ENCODE measurements at regions not wholly inside any gene's neighbourhood (a gene's known extent, or its start where the extent isn't known, plus 50 kb on each side); places are given as distances from the start of the nearest gene placed in this dataset.

DNA sequence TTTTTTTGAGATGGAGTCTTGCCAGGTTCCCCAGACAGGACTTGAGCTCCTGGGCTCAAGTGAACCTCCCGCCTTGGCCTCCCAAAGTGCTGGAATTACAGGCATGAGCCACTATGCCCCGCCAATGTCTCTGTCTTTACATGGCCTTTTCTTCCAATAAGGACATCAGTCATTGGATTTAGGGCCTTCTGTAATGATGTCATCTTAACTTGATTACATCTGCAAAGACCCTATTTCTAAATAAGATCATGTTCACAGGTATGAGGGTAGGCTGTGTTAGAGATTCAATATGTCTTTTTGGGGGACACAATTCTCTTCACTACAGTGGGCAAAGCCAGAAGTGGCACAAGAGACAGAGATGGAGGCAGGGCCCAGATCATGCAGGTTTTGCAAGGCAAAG lies 68.1 kb downstream of the PMAIP1 start:
- no peak overlapping the region for H3K4me2 ChIP-seq
- no peak overlapping the region for H2AFZ ChIP-seq
- H3K79me2 ChIP-seq, result no peaks in the 10 kb centered on the region
- no peaks in the 10 kb centered on the region for H3K9me3 ChIP-seq (ENCODE audit: low read depth)
- H3K4me1 ChIP-seq (ENCODE audit: insufficient read depth), result no peaks in the 10 kb centered on the region
- H3K27me3 ChIP-seq, result peaks cover 14% of the 10 kb centered on the region
- no peak overlapping the region for H3K4me3 ChIP-seq
- WGBS (ENCODE audit: low lambda C conversion rate, missing lambda C conversion rate), result 94% methylated on average over 2 of the region's 2 CpGs
- no peaks in the 10 kb centered on the region for H4K20me1 ChIP-seq (ENCODE audit: insufficient read depth, poor library complexity, severe bottlenecking)
- TF ChIP-seq EZH2phosphoT487 (IDR thresholded peaks at IDR 0.05; ENCODE audit: low read depth, severe bottlenecking, unreplicated experiment) (no peak), EZH2 (IDR thresholded peaks at IDR 0.05; ENCODE audit: borderline replicate concordance) (no peak), CTCF (IDR thresholded peaks at IDR 0.05; ENCODE audit: poor library complexity) (no peak)
- no peak for DNase-seq (ENCODE audit: low spot score)
- no peaks in the 10 kb centered on the region for H3K36me3 ChIP-seq (replicated peaks; ENCODE audit: insufficient read depth, low read depth)
- no peak overlapping the region for H3K27ac ChIP-seq
- no peaks in the 10 kb centered on the region for H3K9me2 ChIP-seq (replicated peaks; ENCODE audit: insufficient read depth)

- Histone ChIP-seq H3K27ac (no peak overlapping the region), H4K20me1 (ENCODE audit: insufficient read depth, poor library complexity, severe bottlenecking) (no peaks in the 10 kb centered on the region), H3K4me3 (no peak overlapping the region), H3K4me2 (no peak overlapping the region), H3K27me3 (peaks cover 14% of the 10 kb centered on the region), H2AFZ (no peak overlapping the region), H3K4me1 (ENCODE audit: insufficient read depth) (no peaks in the 10 kb centered on the region), H3K9me2 (replicated peaks; ENCODE audit: insufficient read depth) (no peaks in the 10 kb centered on the region), H3K79me2 (no peaks in the 10 kb centered on the region), H3K9me3 (ENCODE audit: low read depth) (no peaks in the 10 kb centered on the region), H3K36me3 (replicated peaks; ENCODE audit: insufficient read depth, low read depth) (no peaks in the 10 kb centered on the region)
- 81% methylated on average over 2 of the region's 2 CpGs for WGBS (ENCODE audit: low lambda C conversion rate, missing lambda C conversion rate)
- no peak for TF ChIP-seq EZH2phosphoT487 (IDR thresholded peaks at IDR 0.05; ENCODE audit: low read depth, severe bottlenecking, unreplicated experiment)
- no peak for DNase-seq (ENCODE audit: low spot score)
Measured at GRCh38 chr18:59966913-59967312, 67.1 kb downstream of the PMAIP1 start.

DNA sequence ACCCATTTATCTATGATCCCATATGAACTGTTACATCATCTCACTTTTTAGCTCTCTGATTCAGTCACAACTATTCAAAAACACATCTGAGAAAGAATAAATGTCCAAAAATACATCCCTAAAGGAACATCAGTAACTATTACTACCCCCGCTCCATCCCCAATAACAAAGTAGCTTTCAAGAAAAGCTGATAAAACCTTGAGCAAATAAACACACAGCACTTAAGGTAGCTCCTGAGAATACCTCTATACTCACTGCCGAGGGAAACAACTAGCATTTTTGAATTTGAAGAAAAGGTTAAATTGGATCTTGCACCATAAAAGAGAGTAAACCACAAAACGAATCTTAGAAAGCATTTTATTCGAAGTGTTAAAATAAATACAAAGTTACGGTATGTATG lies 63.4 kb downstream of the PMAIP1 start:
- Histone ChIP-seq H3K4me1 (ENCODE audit: insufficient read depth) (peaks cover 2% of the 10 kb centered on the region), H3K79me2 (no peaks in the 10 kb centered on the region), H3K4me2 (no peak overlapping the region), H3K9me2 (replicated peaks; ENCODE audit: insufficient read depth) (no peaks in the 10 kb centered on the region), H3K27ac (no peak overlapping the region), H3K9me3 (ENCODE audit: low read depth) (no peaks in the 10 kb centered on the region), H2AFZ (no peak overlapping the region), H3K27me3 (peaks cover 14% of the 10 kb centered on the region), H3K4me3 (no peak overlapping the region), H4K20me1 (ENCODE audit: insufficient read depth, poor library complexity, severe bottlenecking) (no peaks in the 10 kb centered on the region), H3K36me3 (replicated peaks; ENCODE audit: insufficient read depth, low read depth) (no peaks in the 10 kb centered on the region)
- no peak for DNase-seq (ENCODE audit: low spot score)
- TF ChIP-seq EZH2phosphoT487 (IDR thresholded peaks at IDR 0.05; ENCODE audit: low read depth, severe bottlenecking, unreplicated experiment) (no peak), CTCF (IDR thresholded peaks at IDR 0.05; ENCODE audit: poor library complexity) (no peak), EZH2 (IDR thresholded peaks at IDR 0.05; ENCODE audit: borderline replicate concordance) (no peak)
- WGBS (ENCODE audit: low lambda C conversion rate, missing lambda C conversion rate), result 45% methylated on average over 5 of the region's 5 CpGs

GRCh38 chr18:59961070-59961469 lies 61.3 kb downstream of the PMAIP1 start:
- Histone ChIP-seq H4K20me1 (ENCODE audit: insufficient read depth, poor library complexity, severe bottlenecking) (no peaks in the 10 kb centered on the region), H3K9me3 (ENCODE audit: low read depth) (no peaks in the 10 kb centered on the region), H3K27ac (no peak overlapping the region), H3K79me2 (no peaks in the 10 kb centered on the region), H3K4me3 (no peak overlapping the region), H2AFZ (no peak overlapping the region), H3K9me2 (replicated peaks; ENCODE audit: insufficient read depth) (no peaks in the 10 kb centered on the region), H3K27me3 (peaks cover 3% of the 10 kb centered on the region), H3K4me1 (ENCODE audit: insufficient read depth) (peaks cover 10% of the 10 kb centered on the region), H3K36me3 (replicated peaks; ENCODE audit: insufficient read depth, low read depth) (no peaks in the 10 kb centered on the region), H3K4me2 (no peak overlapping the region)
- no peak for DNase-seq (ENCODE audit: low spot score)
- WGBS (ENCODE audit: low lambda C conversion rate, missing lambda C conversion rate), result 69% methylated on average over 4 of the region's 4 CpGs
- TF ChIP-seq CTCF (IDR thresholded peaks at IDR 0.05; ENCODE audit: poor library complexity), result no peak
- TF ChIP-seq EZH2 (IDR thresholded peaks at IDR 0.05; ENCODE audit: borderline replicate concordance), result no peak
- no peak for TF ChIP-seq EZH2phosphoT487 (IDR thresholded peaks at IDR 0.05; ENCODE audit: low read depth, severe bottlenecking, unreplicated experiment)
